LoVo (cell line): ENCODE measurements at regions not wholly inside any gene's neighbourhood (a gene's known extent, or its start where the extent isn't known, plus 50 kb on each side); places are given as distances from the start of the nearest gene placed in this dataset.
"Not testable (repeated sequence)": the region's sequence is repeated elsewhere in the genome, so short reads cannot be mapped to it uniquely, and the experiment has no call there.

Experiments
- DNase-seq: peaks from one replicate; pipeline ENCODE4 v3.0.0-alpha.2; 2016; ENCODE audit warnings: low spot score

DNA sequence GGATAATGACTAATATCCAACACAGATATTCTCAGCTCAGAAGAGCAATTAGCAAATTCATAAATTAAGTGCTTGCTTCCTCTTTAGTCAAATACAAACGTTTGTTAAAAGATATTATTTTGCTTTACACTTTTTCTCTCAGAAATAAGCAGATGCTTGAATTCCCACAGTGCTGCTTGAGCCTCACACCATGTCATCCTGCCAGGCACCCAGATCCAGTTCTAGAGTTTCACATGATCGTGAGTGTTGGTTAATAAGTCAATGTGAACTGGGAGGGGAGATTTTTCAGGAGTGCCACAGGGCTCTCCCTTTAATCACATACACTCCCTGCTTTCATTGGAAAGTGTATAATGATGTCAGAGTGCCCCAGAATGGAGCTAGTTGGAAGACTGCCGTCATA, 352.0 kb downstream of the OR4F29 start:
- DNase-seq: not testable (repeated sequence)

GRCh38 chr1:98811-99210, 352.7 kb downstream of the OR4F29 start:
- DNase-seq: not testable (repeated sequence)

DNA sequence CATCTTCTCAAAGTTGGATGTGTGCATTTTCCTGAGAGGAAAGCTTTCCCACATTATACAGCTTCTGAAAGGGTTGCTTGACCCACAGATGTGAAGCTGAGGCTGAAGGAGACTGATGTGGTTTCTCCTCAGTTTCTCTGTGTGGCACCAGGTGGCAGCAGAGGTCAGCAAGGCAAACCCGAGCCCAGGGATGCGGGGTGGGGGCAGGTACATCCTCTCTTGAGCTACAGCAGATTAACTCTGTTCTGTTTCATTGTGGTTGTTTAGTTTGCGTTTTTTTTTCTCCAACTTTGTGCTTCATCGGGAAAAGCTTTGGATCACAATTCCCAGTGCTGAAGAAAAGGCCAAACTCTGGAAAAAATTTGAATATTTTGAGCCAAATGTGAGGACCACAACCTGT, 360.2 kb downstream of the OR4F29 start:
- DNase-seq: not testable (repeated sequence)

- not testable (repeated sequence) for DNase-seq
These were observed 363.4 kb downstream of the OR4F29 start for GRCh38 chr1:88110-88509.

DNA sequence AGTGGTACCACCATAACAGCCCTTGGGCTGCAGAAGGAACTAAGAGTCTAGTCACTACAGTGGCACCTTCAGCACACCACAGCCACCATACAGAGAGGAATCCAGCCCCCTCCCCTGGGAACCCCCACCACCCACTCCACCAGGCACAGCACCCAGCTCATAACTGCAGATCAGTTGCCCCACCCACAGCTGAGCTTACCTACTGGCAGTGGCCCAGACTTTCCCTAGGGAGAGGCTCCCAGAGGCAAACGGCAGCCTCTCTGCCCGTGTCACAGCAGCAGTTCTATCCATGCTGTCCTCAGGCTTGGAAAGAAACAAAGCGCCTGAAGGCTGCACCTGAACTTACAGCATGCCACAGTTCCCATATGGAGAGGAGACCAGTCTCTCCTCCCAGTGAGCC, 372.3 kb downstream of the OR4F29 start:
- DNase-seq: not testable (repeated sequence)

DNA sequence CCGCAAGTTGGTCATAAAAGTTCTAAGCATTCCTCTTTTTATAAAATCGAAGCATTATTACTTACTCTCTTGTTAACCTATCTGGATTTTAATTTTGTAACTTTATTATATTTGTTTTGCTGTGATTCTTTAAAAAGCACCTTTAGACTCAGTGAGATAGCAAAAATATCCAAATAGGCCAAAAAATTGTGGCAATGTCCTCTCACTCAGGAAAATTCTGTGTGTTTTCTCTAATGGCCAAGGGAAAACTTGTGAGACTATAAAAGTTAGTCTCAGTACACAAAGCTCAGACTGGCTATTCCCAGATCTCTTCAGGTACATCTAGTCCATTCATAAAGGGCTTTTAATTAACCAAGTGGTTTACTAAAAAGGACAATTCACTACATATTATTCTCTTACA, 386.4 kb downstream of the OR4F29 start, which contains the start of gene OR4F5:
Gene OR4F5, plus strand, starts transcription at position 301 of the 400 bp plus-strand sequence.
- not testable (repeated sequence) for DNase-seq

DNA sequence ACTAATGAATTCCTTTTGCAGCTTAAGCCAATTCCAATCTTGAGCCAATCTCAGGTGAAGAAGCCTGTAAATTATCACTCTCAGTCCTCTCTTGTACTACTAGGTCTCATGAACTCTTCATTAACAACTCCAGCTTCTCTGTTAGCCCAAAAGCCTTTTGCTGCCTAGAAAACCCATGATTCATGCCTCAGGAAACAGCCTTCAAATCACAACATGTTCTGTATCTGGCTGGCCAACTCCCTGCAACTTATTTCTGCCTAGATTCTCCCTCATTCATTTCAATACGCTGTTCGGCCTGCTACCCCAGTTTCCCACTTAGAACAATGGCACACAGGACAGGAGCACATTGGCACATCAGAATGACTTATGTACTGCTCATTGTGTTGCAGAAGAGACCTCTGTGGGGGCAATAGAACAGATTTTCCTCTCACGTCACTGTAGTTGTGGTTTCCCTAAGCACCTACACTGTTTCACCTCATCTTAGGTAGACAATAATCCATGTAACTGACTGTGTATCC, 395.4 kb downstream of the OR4F29 start:
- not testable (repeated sequence) for DNase-seq

GRCh38 chr1:53182-53581, 398.3 kb downstream of the OR4F29 start:
- not testable (repeated sequence) for DNase-seq

GRCh38 chr1:41965-42466, 409.5 kb downstream of the OR4F29 start:
- not testable (repeated sequence) for DNase-seq

DNA sequence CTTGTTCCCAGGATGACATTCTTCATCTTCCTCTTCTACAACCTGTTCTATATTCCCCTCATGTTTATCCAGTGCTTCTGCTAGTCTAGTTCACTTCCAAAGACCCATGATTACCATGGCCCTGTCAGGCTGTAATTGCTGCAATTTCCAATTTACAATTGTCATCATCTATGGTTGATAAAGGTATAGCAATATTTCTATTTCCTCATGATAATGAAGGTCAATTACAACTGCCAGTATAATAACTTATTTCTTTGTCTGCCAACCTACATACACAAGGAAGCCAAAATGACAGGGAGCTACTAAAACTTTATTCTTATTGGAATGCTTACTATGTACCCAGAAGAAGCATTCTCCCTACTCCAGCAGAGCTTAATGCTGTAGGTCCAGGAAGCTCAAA, 410.3 kb downstream of the OR4F29 start:
- not testable (repeated sequence) for DNase-seq

DNA sequence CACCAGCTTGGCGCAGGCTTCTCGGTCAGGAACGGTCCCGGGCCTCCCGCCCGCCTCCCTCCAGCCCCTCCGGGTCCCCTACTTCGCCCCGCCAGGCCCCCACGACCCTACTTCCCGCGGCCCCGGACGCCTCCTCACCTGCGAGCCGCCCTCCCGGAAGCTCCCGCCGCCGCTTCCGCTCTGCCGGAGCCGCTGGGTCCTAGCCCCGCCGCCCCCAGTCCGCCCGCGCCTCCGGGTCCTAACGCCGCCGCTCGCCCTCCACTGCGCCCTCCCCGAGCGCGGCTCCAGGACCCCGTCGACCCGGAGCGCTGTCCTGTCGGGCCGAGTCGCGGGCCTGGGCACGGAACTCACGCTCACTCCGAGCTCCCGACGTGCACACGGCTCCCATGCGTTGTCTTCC, 422.3 kb downstream of the OR4F29 start:
- not testable (repeated sequence) for DNase-seq

DNA sequence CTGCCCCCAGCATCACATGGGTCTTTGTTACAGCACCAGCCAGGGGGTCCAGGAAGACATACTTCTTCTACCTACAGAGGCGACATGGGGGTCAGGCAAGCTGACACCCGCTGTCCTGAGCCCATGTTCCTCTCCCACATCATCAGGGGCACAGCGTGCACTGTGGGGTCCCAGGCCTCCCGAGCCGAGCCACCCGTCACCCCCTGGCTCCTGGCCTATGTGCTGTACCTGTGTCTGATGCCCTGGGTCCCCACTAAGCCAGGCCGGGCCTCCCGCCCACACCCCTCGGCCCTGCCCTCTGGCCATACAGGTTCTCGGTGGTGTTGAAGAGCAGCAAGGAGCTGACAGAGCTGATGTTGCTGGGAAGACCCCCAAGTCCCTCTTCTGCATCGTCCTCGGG, 434.2 kb downstream of the OR4F29 start:
- not testable (repeated sequence) for DNase-seq

DNA sequence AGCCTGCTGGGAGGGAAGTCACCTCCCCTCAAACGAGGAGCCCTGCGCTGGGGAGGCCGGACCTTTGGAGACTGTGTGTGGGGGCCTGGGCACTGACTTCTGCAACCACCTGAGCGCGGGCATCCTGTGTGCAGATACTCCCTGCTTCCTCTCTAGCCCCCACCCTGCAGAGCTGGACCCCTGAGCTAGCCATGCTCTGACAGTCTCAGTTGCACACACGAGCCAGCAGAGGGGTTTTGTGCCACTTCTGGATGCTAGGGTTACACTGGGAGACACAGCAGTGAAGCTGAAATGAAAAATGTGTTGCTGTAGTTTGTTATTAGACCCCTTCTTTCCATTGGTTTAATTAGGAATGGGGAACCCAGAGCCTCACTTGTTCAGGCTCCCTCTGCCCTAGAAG, 435.5 kb downstream of the OR4F29 start:
- not testable (repeated sequence) for DNase-seq

DNA sequence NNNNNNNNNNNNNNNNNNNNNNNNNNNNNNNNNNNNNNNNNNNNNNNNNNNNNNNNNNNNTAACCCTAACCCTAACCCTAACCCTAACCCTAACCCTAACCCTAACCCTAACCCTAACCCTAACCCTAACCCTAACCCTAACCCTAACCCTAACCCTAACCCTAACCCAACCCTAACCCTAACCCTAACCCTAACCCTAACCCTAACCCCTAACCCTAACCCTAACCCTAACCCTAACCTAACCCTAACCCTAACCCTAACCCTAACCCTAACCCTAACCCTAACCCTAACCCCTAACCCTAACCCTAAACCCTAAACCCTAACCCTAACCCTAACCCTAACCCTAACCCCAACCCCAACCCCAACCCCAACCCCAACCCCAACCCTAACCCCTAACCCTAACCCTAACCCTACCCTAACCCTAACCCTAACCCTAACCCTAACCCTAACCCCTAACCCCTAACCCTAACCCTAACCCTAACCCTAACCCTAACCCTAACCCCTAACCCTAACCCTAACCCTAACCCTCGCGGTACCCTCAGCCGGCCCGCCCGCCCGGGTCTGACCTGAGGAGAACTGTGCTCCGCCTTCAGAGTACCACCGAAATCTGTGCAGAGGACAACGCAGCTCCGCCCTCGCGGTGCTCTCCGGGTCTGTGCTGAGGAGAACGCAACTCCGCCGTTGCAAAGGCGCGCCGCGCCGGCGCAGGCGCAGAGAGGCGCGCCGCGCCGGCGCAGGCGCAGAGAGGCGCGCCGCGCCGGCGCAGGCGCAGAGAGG, 441.3 kb downstream of the OR4F29 start:
- not testable (repeated sequence) for DNase-seq
